ENCODE measurements at regions not wholly inside any gene's neighbourhood (a gene's known extent, or its start where the extent isn't known, plus 50 kb on each side); places are given as distances from the start of the nearest gene placed in this dataset.

GRCh38 chr6:135655055-135655454, 157.5 kb upstream of the AHI1 start:
- TF ChIP-seq CTCF (IDR thresholded peaks at IDR 0.05), result no peak
- no peak for TF ChIP-seq POLR2A (IDR thresholded peaks at IDR 0.05)

All from breast epithelium (tissue), 3 donors.